ENCODE measurements at regions not wholly inside any gene's neighbourhood (a gene's known extent, or its start where the extent isn't known, plus 50 kb on each side); places are given as distances from the start of the nearest gene placed in this dataset.

DNA sequence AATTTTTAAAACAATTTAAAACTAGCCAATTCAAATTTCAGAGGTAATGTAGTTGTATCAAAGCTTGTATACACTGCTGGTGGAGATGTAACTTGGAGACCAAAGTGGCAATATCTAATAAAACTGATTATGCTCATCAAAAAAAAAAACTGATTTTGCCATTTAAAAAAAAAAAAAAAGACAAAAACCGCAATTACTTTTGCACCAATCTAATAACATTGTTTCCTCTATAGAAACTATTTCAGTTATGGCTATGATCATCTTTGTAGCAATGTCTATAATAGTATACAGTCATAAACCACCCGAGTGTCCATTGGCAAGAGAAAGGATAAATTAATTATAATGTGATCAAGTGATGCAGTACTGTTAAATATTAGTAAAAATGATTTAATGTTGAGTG lies 149.3 kb upstream of the SEMA6D start:
- no peak for TF ChIP-seq ZFX (IDR thresholded peaks at IDR 0.05; ENCODE audit: borderline replicate concordance)
- TF ChIP-seq, protein P1, sequence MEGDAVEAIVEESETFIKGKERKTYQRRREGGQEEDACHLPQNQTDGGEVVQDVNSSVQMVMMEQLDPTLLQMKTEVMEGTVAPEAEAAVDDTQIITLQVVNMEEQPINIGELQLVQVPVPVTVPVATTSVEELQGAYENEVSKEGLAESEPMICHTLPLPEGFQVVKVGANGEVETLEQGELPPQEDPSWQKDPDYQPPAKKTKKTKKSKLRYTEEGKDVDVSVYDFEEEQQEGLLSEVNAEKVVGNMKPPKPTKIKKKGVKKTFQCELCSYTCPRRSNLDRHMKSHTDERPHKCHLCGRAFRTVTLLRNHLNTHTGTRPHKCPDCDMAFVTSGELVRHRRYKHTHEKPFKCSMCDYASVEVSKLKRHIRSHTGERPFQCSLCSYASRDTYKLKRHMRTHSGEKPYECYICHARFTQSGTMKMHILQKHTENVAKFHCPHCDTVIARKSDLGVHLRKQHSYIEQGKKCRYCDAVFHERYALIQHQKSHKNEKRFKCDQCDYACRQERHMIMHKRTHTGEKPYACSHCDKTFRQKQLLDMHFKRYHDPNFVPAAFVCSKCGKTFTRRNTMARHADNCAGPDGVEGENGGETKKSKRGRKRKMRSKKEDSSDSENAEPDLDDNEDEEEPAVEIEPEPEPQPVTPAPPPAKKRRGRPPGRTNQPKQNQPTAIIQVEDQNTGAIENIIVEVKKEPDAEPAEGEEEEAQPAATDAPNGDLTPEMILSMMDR (IDR thresholded peaks at IDR 0.05), result no peak
- H3K27ac ChIP-seq, result no peak overlapping the region

DNA sequence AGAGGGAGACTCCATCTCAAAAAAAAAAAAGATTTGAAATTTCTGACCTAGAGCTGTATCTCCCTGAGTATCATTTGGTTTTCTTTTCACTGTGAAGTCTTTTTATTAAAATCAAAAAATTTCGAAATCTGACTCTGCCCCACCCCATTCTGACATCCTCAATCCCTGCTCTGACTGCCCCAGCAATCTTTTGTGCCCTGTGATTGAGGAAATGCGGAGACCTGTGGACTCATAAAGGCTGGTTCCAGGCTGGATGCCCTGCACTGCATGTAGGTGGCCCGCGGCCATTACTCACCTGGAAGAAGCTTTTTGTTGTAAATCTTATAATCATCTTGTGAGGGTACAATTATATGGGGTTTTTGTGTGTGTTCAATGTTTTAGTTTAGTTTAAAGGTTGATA lies 147.3 kb upstream of the SEMA6D start:
- TF ChIP-seq, protein P1 (IDR thresholded peaks at IDR 0.05), result no peak
- TF ChIP-seq ZFX (IDR thresholded peaks at IDR 0.05; ENCODE audit: borderline replicate concordance), result no peak
- H3K27ac ChIP-seq, result no peak overlapping the region

DNA sequence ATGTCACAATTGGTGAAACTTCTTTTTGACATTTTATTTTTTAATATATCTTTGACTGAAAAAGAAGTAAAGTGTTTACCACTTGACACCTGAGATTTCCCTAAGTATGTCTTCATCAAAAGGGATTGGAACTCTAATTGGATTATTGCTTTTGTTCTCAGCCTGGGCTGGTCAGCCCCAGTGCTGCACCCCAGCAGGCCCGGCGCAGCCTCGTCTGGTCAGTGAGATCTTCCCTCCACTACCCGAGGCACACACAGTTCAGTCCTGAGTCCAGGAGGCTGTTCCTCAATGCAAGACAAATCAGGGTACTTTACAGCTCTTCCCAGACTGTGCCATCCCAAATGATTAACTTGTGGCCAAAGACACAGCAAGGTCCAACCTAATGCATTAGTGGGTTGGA lies 146.9 kb upstream of the SEMA6D start:
- TF ChIP-seq, protein P1 (IDR thresholded peaks at IDR 0.05), result no peak
- TF ChIP-seq ZFX (IDR thresholded peaks at IDR 0.05; ENCODE audit: borderline replicate concordance), result no peak
- no peak overlapping the region for H3K27ac ChIP-seq

DNA sequence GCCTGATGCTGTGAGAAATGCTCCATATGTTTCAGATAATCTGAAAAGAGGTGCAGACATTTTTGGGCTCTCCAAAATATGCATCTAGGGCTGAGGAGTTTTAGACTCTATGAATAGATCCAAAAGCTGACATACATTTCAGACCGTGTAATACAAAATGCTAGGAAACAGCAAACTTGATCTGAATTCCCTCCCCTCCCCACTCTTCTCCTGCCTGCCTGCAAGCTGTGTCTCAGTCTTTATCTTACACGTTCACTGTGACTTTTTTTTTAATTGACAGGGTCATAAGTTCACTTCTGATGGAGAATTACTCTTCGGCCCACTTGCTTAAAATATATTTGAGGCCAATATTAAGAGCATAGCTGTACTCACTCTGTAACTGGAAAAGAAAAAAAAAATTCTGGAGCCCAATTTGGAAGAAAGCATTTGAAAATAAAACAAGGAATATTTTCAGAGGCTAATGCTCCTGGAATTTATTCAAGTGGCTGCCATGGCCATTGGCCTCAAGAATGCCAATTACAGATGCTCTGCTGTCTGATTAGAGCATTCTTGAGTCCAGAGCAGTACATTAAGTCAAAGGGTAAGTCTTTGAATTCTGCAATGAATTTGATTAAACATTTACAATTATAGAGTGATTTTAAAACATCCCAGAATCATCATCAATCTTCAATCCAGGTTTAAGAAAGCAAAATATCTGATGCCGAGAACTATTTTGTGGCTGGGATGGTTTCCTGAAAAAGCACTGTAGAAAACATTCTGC lies 146.2 kb upstream of the SEMA6D start:
- no peak for TF ChIP-seq ZFX (IDR thresholded peaks at IDR 0.05; ENCODE audit: borderline replicate concordance)
- TF ChIP-seq, protein P1 (IDR thresholded peaks at IDR 0.05), result no peak
- no peak overlapping the region for H3K27ac ChIP-seq

DNA sequence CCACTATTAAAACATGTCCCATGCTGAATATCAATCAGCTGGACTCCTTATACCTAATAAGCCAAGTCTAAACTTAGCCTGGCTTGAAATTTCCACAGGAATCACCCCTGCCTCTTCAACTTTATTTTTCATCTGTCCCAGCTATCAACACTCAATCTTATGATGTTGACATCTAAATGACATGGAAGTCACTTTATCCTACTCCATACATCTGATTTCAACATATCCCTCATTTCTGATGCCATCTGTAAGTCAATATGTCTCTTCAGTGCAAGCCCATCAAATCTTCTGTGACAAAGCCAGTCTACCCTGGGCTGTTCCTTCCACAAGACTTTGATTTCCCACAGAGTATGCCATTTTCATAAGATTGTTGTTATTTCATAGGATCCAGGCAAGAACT lies 143.6 kb upstream of the SEMA6D start:
- H3K27ac ChIP-seq, result no peak overlapping the region
- TF ChIP-seq, protein P1 (IDR thresholded peaks at IDR 0.05), result no peak
- TF ChIP-seq ZFX (IDR thresholded peaks at IDR 0.05; ENCODE audit: borderline replicate concordance), result no peak

DNA sequence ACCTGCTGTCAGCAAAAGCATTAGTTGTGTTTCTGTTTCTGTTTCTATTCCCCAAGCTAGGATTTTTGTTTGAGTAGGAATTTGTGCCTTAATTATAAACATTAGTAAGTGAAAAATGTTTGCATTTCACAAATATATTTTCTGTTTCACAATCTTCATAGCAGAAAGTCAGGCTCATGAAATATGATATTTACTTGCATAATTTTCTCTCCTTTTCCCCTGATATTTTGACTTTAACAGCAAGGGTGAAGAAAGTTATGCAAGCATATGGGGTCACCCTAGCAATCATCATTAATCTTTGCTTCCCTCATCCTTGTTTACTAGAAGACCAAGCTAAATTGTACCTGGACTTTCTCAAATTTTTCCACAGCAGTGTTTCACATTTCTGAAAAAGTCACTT lies 140.3 kb upstream of the SEMA6D start:
- TF ChIP-seq, protein P1 (IDR thresholded peaks at IDR 0.05), result no peak
- no peak for TF ChIP-seq ZFX (IDR thresholded peaks at IDR 0.05; ENCODE audit: borderline replicate concordance)

DNA sequence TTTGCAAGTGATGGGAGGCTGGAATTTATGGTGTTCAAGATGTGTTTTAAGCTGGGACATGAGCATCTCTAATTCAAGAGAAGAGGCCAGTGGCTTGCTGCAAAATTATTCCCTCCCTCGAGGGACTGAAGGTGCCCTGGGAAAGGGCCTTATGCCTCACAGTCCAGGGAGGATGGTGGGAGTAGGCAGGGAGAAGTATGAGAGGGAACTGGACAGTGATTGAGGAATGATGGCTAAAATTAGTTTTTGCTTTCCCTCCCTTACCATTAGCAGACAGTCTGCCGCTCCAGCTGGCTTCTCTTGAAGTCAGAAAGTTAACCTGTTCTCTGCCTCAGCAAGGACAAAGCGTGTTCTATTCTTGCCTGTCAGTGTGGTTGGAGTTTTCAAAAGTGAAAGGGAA lies 139.8 kb upstream of the SEMA6D start:
- TF ChIP-seq, protein P1 (IDR thresholded peaks at IDR 0.05), result no peak
- no peak for TF ChIP-seq ZFX (IDR thresholded peaks at IDR 0.05; ENCODE audit: borderline replicate concordance)
- no peak overlapping the region for H3K27ac ChIP-seq

More for the DNA sequence above, 140.3 kb upstream of the SEMA6D start:
- H3K27ac ChIP-seq, result no peak overlapping the region
